GM21717 (cell line): ENCODE measurements at regions not wholly inside any gene's neighbourhood (a gene's known extent, or its start where the extent isn't known, plus 50 kb on each side); places are given as distances from the start of the nearest gene placed in this dataset.
A peak's percentile ranks its signal among the peaks of the same experiment; 100 is the strongest.
"Not testable (repeated sequence)": the region's sequence is repeated elsewhere in the genome, so short reads cannot be mapped to it uniquely, and the experiment has no call there.

Experiments
- ATAC-seq: cut with Tn5 transposase; IDR thresholded peaks from one replicate; pipeline ENCODE4 v1.9.1; 2021; ENCODE audit warnings: mild to moderate bottlenecking, moderate library complexity; ENCODE audit not compliant: unreplicated experiment

DNA sequence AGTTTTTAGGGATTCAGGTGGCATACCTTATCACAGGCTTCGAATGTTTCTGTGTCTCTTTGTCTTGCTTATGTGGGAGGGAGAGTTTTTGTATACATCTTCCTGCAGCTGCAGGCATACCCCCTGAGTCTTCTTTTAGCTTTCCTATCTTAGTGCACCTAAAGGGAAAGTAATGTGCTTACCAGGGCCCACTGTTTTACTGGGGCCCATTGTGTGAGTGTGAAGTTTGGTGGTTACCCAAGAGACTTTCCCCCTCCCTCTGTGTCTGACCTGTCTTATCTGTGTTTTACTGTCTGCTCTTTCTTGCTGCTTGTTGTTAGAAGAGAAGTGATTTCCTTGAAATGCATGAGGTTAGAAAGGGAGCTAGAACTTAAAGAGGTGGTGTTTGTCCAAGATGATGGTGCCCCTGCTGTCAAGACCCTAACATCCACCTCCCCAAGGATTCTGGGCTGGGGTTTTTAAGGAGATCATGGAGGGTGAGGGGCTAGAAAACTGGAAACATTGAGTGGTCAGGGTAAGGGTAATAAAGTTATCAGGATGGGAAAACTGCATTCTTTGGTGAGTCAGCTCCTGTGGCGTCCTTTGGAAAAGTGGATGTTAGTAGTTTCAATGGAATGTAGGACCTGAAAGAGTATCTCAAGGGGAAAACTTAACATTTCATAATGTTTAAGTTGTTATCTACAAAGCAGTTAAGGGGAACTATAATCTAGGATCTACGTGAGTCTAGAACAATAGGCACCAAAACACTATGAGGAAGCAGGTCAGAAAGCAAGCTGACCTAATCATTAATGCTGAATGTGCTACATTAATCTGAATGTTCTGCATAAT, 583.5 kb upstream of the TUSC1 start:
- ATAC-seq, result no peak

DNA sequence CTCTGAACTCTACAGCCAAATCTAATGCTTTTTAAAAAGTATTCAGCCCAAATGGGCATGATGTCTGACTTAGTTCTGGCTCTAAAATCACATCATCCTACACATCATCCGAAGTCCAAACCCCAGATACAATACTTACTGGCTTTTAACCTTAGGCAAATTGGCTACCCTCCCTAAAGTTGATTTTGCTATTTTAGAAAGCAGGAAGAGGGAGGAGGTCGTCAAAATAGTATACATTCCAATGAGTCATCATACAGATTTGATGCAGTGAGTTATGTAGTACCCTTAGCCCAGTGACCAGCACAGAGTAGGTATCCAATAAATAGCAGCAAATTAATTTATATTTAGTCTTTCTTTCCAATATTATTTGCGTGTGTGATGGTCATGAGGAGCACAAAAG, 582.0 kb upstream of the TUSC1 start:
- ATAC-seq, result no peak

- ATAC-seq, result no peak
Observed at GRCh38 chr9:26247861-26248260, 569.6 kb upstream of the TUSC1 start.

- ATAC-seq, result no peak
Observed at GRCh38 chr9:26244661-26245451, 566.6 kb upstream of the TUSC1 start.

GRCh38 chr9:26243726-26244125, 565.5 kb upstream of the TUSC1 start:
- no peak for ATAC-seq

GRCh38 chr9:26243029-26243697, 564.9 kb upstream of the TUSC1 start:
- ATAC-seq, result no peak

- ATAC-seq, result no peak
Observed at GRCh38 chr9:26240020-26240419, 561.8 kb upstream of the TUSC1 start.

GRCh38 chr9:26237256-26237655, 559.0 kb upstream of the TUSC1 start:
- no peak for ATAC-seq

GRCh38 chr9:26234865-26235264, 556.6 kb upstream of the TUSC1 start:
- peak; percentile 52 for ATAC-seq

- no peak for ATAC-seq
Observed at GRCh38 chr9:26231391-26231790, 553.1 kb upstream of the TUSC1 start.

DNA sequence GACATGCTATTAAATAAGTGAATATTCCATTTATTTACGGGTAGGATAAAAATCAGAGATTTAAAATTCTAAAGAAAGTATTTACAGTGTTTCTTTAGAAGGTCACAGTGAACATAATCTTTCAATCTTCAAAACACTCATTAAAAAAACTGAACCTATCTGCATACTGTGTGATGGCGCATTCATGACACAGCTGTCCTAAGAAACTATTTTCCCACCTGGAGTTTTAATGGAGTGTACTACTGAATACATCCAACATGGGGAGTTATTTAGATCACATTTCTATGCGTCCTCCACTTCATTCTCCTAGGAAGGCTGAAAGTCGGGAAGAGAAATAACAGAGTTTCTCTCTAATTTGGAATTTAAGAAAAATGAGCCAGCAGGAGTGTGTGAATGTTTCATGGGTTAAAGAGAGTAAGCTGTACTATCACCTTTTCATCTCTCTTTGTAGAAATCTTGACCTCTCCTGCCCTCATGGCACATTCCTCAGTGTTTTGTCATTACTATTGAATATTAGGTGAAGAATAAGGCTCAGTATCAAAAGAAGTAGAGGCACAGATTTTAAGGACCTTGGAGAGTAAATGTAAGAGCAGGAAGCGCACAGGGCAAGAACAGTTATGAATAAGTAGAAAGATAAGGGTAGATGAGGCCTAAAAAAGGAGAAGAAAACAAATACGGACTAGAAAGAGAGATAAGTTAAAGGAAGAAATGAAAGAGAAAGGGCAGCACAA, 551.2 kb upstream of the TUSC1 start:
- no peak for ATAC-seq

DNA sequence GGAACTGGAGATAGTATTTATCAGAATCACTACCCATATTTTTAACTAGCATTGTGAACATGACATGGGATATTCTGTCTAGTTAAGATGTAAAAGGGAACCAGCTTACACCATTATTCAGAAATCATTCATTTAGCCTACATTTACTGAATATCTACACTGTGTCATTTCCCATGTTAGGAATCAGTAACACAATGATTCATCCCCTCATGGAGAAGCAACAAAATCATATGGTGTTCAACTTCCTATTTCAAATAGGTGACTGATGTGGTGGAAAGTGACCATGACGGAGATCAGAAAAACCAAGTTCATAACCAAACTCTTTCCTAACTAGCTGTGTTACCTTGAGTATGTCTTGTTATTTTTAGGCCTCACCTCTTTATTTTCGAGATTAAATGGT, 550.0 kb upstream of the TUSC1 start:
- no peak for ATAC-seq

DNA sequence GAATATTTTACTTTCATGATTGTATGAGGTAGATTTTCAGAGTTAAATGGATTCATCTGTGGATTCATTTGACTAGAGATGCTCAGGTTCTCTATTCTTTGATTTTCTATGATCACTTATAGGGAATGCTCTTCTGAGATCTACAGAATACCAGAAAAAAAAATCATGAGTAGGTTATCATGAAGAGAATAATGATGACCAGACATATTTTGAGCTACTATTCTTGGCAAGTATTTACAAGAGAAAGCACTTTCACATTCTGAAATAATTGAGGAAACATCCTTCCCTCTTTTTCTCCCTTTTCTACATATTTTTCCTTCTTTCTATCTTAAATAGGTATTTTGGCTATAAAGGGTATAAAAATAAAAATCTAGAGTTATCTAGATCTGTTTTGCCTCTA, 543.0 kb upstream of the TUSC1 start:
- no peak for ATAC-seq

GRCh38 chr9:26220367-26220766, 542.1 kb upstream of the TUSC1 start:
- no peak for ATAC-seq

DNA sequence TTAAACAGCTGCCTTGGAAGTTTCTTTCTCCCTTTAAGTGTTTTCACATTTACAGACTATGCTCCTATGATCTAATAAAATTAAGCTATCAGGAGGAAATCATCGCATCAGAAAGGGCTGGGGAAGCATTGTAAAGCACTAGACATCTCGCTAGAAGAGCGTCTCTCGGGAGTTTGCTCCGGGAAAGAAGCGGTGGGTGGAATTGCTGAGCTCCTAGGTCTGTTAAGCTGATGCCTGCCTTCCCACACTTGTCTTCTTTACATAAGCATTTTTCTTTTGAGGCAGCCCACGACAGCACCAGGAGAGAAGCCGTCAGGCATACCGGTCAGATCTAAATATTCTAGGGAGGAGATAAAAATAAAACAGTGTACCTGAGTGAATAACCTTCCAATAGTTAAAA, 541.7 kb upstream of the TUSC1 start:
- ATAC-seq, result no peak

DNA sequence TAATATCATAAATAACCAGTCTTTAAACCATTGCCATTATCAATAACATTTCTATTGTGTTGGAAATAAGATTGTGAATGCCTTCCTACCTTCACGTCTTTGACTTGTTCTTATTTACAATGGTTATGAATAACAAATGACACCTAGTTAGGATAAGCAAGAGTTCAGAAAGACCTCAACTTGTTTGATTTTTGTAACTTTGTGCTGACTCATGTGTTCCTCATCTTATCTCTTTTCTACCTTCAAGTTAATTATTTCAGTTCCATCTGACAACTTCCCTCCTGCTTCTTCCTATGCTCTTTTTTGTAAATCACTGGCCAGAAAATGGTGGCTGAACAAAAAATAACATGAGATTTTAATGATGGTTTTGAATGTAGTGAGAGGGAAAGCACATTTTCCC, 538.5 kb upstream of the TUSC1 start:
- ATAC-seq, result no peak

DNA sequence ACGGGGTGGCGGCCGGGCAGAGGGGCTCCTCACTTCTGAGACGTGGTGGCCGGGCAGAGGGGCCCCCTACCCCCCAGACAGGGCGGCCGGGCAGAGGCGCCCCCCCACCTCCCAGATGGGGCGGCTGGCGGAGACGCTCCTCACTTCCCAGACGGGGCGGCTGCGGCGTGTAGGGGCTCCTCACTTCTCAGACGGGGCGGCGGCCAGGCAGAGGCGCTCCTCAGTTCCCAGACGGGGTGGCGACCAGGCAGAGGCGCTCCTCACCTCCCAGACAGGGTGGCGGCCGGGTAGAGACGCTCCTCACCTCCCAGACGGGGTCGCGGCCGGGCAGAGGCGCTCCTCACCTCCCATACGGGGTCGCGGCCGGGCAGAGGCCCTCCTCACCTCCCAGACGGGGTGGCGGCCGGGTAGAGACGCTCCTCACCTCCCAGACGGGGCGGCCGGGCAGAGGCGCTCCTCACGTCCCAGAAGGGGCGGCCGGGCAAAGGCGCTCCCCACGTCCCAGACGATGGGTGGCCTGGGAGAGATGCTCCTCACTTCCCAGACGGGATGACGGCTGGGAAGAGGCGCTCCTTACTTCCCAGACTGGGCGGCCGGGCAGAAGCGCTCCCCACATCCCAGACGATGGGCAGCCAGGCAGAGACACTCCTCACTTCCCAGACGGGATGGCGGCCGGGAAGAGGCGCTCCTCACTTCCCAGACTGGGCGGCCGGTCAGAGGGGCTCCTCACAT, 536.6 kb upstream of the TUSC1 start:
- not testable (repeated sequence) for ATAC-seq

- ATAC-seq, result peak; percentile 61
Observed at GRCh38 chr9:26210338-26210851, 532.2 kb upstream of the TUSC1 start.

- no peak for ATAC-seq
Observed at GRCh38 chr9:26205261-26205660, 527.0 kb upstream of the TUSC1 start.

DNA sequence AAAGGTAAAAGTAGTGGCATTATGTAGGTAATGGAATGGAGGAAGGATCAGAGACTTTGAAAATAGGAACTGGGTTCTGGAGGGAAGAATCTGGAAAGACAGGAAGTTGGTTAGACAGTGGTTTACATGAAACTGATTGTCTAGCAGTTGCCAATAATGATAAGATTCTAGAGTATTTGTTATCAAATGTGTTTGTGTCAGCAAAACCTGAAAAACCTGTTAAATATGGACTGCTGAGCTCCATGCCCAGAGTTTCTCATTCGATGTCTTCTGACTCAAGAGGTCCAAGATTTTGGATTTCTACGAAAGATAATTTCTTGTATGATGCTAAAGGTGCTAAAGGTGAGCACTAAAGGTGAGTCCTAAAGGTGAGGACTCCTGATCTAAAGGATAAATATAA, 515.0 kb upstream of the TUSC1 start:
- no peak for ATAC-seq
